Smooth muscle cell (in vitro differentiated cells): ENCODE measurements at regions not wholly inside any gene's neighbourhood (a gene's known extent, or its start where the extent isn't known, plus 50 kb on each side); places are given as distances from the start of the nearest gene placed in this dataset.
A peak's percentile ranks its signal among the peaks of the same experiment; 100 is the strongest.

Source experiments
- DNase-seq: peaks from one replicate; lab custom pipeline; 2025; ENCODE audit not compliant: unreplicated experiment; lab: John Stamatoyannopoulos, UW
- H2AFZ ChIP-seq: fragments of 200-600 bp; sonication (generic); 2 replicates; pipeline ENCODE4 v1.6.0; 2016; ENCODE audit warnings: antibody characterized with exemption, low read depth, mild to moderate bottlenecking
- H3F3A ChIP-seq: fragments of 200-600 bp; sonication (generic); 2 replicates; pipeline ENCODE4 v1.6.0; 2017; ENCODE audit warnings: antibody characterized with exemption, low read depth
- H3K27ac ChIP-seq: fragments of 200-600 bp; sonication (generic); 2 replicates; pipeline ENCODE4 v1.5.1; 2016; ENCODE audit warnings: low read depth, mild to moderate bottlenecking
- H3K27me3 ChIP-seq: fragments of 200-600 bp; sonication (generic); 2 replicates; pipeline ENCODE4 v1.6.1; 2016; ENCODE audit warnings: low read depth, mild to moderate bottlenecking
- H3K36me3 ChIP-seq: fragments of 200-600 bp; sonication (generic); 2 replicates; pipeline ENCODE4 v1.5.1; 2016; ENCODE audit warnings: low read depth
- H3K4me1 ChIP-seq: fragments of 200-600 bp; sonication (generic); 2 replicates; pipeline ENCODE4 v1.5.1; 2016; ENCODE audit warnings: low read depth
- H3K4me2 ChIP-seq: fragments of 200-600 bp; sonication (generic); 2 replicates; pipeline ENCODE4 v1.6.0; 2016; ENCODE audit warnings: mild to moderate bottlenecking
- H3K4me3 ChIP-seq: fragments of 200-600 bp; sonication (generic); 2 replicates; pipeline ENCODE4 v1.5.1; 2016; ENCODE audit warnings: mild to moderate bottlenecking
- H3K79me2 ChIP-seq: fragments of 200-600 bp; sonication (generic); 2 replicates; pipeline ENCODE4 v1.6.0; 2016; ENCODE audit warnings: low read depth, mild to moderate bottlenecking
- H3K9ac ChIP-seq: fragments of 200-600 bp; sonication (generic); 2 replicates; pipeline ENCODE4 v1.6.0; 2016; ENCODE audit warnings: low read depth
- H3K9me3 ChIP-seq: fragments of 200-600 bp; sonication (generic); replicated peaks from 2 replicates; pipeline ENCODE4 v1.5.1; 2016; ENCODE audit warnings: low read depth
- H4K20me1 ChIP-seq: fragments of 200-600 bp; sonication (generic); 2 replicates; pipeline ENCODE4 v1.6.0; 2016; ENCODE audit warnings: low read depth
- CTCF ChIP-seq: fragments of 200-600 bp; sonication (generic); IDR thresholded peaks from 2 replicates; pipeline ENCODE4 v1.5.1; 2017; ENCODE audit warnings: borderline replicate concordance, mild to moderate bottlenecking, antibody characterized with exemption; ENCODE audit not compliant: insufficient read depth, poor library complexity, severe bottlenecking
- WGBS: methylation state at CpG from one replicate; pipeline ENCODE4 v1.1.7; 2016; ENCODE audit warnings: low lambda C conversion rate; 5-methylcytosine and 5-hydroxymethylcytosine counted together

- Histone ChIP-seq H3K9me3 (no peaks in the 10 kb centered on the region), H3K36me3 (no peaks in the 10 kb centered on the region), H3K27ac (no peak overlapping the region), H2AFZ (no peak overlapping the region), H3K9ac (no peak overlapping the region), H3K4me2 (no peak overlapping the region), H3F3A (no peaks in the 10 kb centered on the region), H3K4me3 (no peak overlapping the region), H3K4me1 (no peaks in the 10 kb centered on the region), H4K20me1 (no peaks in the 10 kb centered on the region), H3K27me3 (peaks cover 7% of the 10 kb centered on the region), H3K79me2 (no peaks in the 10 kb centered on the region)
- TF ChIP-seq CTCF = no peak
- 75% methylated on average over 8 of the region's 8 CpGs for WGBS
- DNase-seq = no peak
These were observed 942.6 kb upstream of the SLC10A2 start for GRCh38 chr13:104008541-104009435.

DNA sequence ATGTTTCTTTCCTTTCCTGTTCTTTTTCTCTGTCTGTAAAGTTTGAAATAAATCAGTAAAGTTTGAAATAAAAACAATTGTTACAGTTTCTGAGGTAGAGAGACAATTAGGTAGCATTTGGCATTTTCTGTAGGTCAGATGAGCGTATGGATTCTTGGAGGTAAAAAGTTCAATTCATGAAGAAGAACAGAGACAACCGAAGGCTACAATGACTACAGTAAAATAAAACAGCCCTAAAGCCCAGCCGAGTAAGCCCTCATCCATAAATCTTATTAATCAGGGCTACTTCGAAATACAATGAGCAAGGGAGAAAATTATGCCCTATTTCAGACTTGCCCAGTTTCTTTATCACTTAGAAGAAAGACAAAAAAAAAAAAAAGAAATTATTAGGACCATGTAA, 941.9 kb upstream of the SLC10A2 start:
- Histone ChIP-seq H3K27ac (no peak overlapping the region), H3K9ac (no peak overlapping the region), H3K9me3 (no peaks in the 10 kb centered on the region), H4K20me1 (no peaks in the 10 kb centered on the region), H3K4me3 (no peak overlapping the region), H3K36me3 (no peaks in the 10 kb centered on the region), H3K27me3 (peaks cover 7% of the 10 kb centered on the region), H3F3A (no peaks in the 10 kb centered on the region), H3K4me1 (no peaks in the 10 kb centered on the region), H3K4me2 (no peak overlapping the region), H2AFZ (no peak overlapping the region), H3K79me2 (no peaks in the 10 kb centered on the region)
- no peak for DNase-seq
- TF ChIP-seq CTCF = no peak
- WGBS = 67% methylated on average over 4 of the region's 4 CpGs

- Histone ChIP-seq H3K27me3 (peaks cover 13% of the 10 kb centered on the region), H3K4me1 (no peaks in the 10 kb centered on the region), H3K27ac (no peak overlapping the region), H3K79me2 (no peaks in the 10 kb centered on the region), H3F3A (no peaks in the 10 kb centered on the region), H3K4me3 (no peak overlapping the region), H3K4me2 (no peak overlapping the region), H4K20me1 (no peaks in the 10 kb centered on the region), H2AFZ (no peak overlapping the region), H3K9ac (no peak overlapping the region), H3K9me3 (no peaks in the 10 kb centered on the region), H3K36me3 (no peaks in the 10 kb centered on the region)
- 60% methylated on average over 9 of the region's 9 CpGs for WGBS
- no peak for DNase-seq
- no peak for TF ChIP-seq CTCF
These were observed 940.4 kb upstream of the SLC10A2 start for GRCh38 chr13:104006625-104007075.

GRCh38 chr13:104004572-104004971, 938.4 kb upstream of the SLC10A2 start:
- Histone ChIP-seq H2AFZ (peak overlapping the region; percentile 44), H3K4me3 (no peak overlapping the region), H3K4me1 (no peaks in the 10 kb centered on the region), H3K27me3 (peaks cover 12% of the 10 kb centered on the region), H3F3A (no peaks in the 10 kb centered on the region), H3K9ac (no peak overlapping the region), H4K20me1 (no peaks in the 10 kb centered on the region), H3K4me2 (no peak overlapping the region), H3K36me3 (no peaks in the 10 kb centered on the region), H3K9me3 (no peaks in the 10 kb centered on the region), H3K27ac (no peak overlapping the region), H3K79me2 (no peaks in the 10 kb centered on the region)
- 88% methylated on average over 1 of the region's 1 CpG for WGBS
- TF ChIP-seq CTCF = no peak
- no peak for DNase-seq
